HEK293 (cell line): ENCODE measurements at regions not wholly inside any gene's neighbourhood (a gene's known extent, or its start where the extent isn't known, plus 50 kb on each side); places are given as distances from the start of the nearest gene placed in this dataset.

Source experiments
- CTCF ChIA-PET: fragments of 350-600 bp; formaldehyde crosslinking; extraction: SDS; loops from one replicate; lab custom pipeline; 2021; ENCODE audit warnings: antibody characterized with exemption; lab: Yijun Ruan, JAX
- POLR2A ChIA-PET: fragments of 300-600 bp; formaldehyde crosslinking; extraction: SDS; loops from one replicate; lab custom pipeline; 2020; ENCODE audit warnings: antibody characterized with exemption, inconsistent platforms; lab: Yijun Ruan, JAX
- H3K27ac ChIP-seq: fragments of 200-500 bp; sonication (Bioruptor generic); 2 replicates; pipeline ENCODE4 v1.5.1; 2014; ENCODE audit warnings: low read depth, low read length, control low read depth, inconsistent platforms; ENCODE audit errors: extremely low read depth
- H3K36me3 ChIP-seq, 2 experiments: fragments of 200-500 bp in 1 of 2; sonication (Bioruptor generic) in 1 of 2; 1 replicate in 1 of 2; 2 replicates in 1 of 2; pipeline ENCODE4 v1.5.1; 2014 to 2017; ENCODE audit warnings: inconsistent platforms in 2 of 2, low read length in 2 of 2; ENCODE audit not compliant: control insufficient read depth in 2 of 2, insufficient read depth in 1 of 2
- H3K4me1 ChIP-seq: fragments of 200-500 bp; sonication (Bioruptor generic); 2 replicates; pipeline ENCODE4 v1.5.1; 2014; ENCODE audit warnings: mild to moderate bottlenecking, low read length, inconsistent platforms; ENCODE audit not compliant: control insufficient read depth, insufficient read depth
- H3K4me3 ChIP-seq: 2 replicates; pipeline ENCODE4 v1.5.1; 2011; ENCODE audit warnings: low read depth, mild to moderate bottlenecking, control low read depth, low read length, moderate library complexity
- H3K9me3 ChIP-seq: fragments of 200-500 bp; sonication (Bioruptor generic); 2 replicates; pipeline ENCODE4 v1.5.1; 2014; ENCODE audit warnings: low read depth, low read length, inconsistent platforms; ENCODE audit not compliant: control insufficient read depth, insufficient read depth
- SCRT2 ChIP-seq: fragments of 450-650 bp; formaldehyde crosslinking; IDR thresholded peaks from 2 replicates; pipeline ENCODE4 v1.5.1; 2016; ENCODE audit warnings: missing biosample characterization, missing genetic modification characterization
- TRIM28 ChIP-seq: IDR thresholded peaks from 2 replicates; pipeline ENCODE4 v1.6.1; 2011; ENCODE audit warnings: low read length, control low read depth, borderline replicate concordance
- ZBTB17 ChIP-seq: fragments of 450-650 bp; formaldehyde crosslinking; IDR thresholded peaks from 2 replicates; pipeline ENCODE4 v1.5.1; 2016; ENCODE audit warnings: missing biosample characterization, missing genetic modification characterization
- ZEB2 ChIP-seq: fragments of 450-650 bp; formaldehyde crosslinking; IDR thresholded peaks from 2 replicates; pipeline ENCODE4 v1.5.1; 2016; ENCODE audit warnings: missing biosample characterization, missing genetic modification characterization
- ZNF155 ChIP-seq: fragments of 450-650 bp; formaldehyde crosslinking; IDR thresholded peaks from 2 replicates; pipeline ENCODE4 v1.5.1; 2016; ENCODE audit warnings: missing biosample characterization, missing genetic modification characterization
- ZNF23 ChIP-seq: fragments of 450-650 bp; formaldehyde crosslinking; IDR thresholded peaks from 2 replicates; pipeline ENCODE4 v1.5.1; 2016; ENCODE audit warnings: missing biosample characterization, missing genetic modification characterization, borderline replicate concordance
- ZNF274 ChIP-seq, 2 experiments: fragments of 200-500 bp in 1 of 2; fragments of 450-650 bp in 1 of 2; sonication (Bioruptor generic) in 1 of 2; formaldehyde crosslinking in 1 of 2; IDR thresholded peaks; 2 replicates each; pipeline versions ENCODE4 v1.5.1 to v1.6.1; 2014 to 2016; ENCODE audit warnings: borderline replicate concordance in 1 of 2, inconsistent platforms in 1 of 2, low read length in 1 of 2, missing biosample characterization in 1 of 2, missing genetic modification characterization in 1 of 2
- ZNF292 ChIP-seq: fragments of 450-650 bp; formaldehyde crosslinking; IDR thresholded peaks from 2 replicates; pipeline ENCODE4 v1.5.1; 2016; ENCODE audit warnings: low read depth, missing biosample characterization, missing genetic modification characterization, borderline replicate concordance
- ZNF423 ChIP-seq: fragments of 450-650 bp; formaldehyde crosslinking; IDR thresholded peaks from 2 replicates; pipeline ENCODE4 v1.5.1; 2016; ENCODE audit warnings: missing biosample characterization, missing genetic modification characterization
- ZNF521 ChIP-seq: fragments of 450-650 bp; formaldehyde crosslinking; IDR thresholded peaks from 2 replicates; pipeline ENCODE4 v1.5.1; 2017; ENCODE audit warnings: missing biosample characterization, mild to moderate bottlenecking, missing genetic modification characterization
- ZNF610 ChIP-seq: fragments of 450-650 bp; formaldehyde crosslinking; IDR thresholded peaks from 2 replicates; pipeline ENCODE4 v1.5.1; 2016; ENCODE audit warnings: missing biosample characterization, missing genetic modification characterization, borderline replicate concordance
- ZNF654 ChIP-seq: fragments of 450-650 bp; formaldehyde crosslinking; IDR thresholded peaks from 2 replicates; pipeline ENCODE4 v1.5.1; 2016; ENCODE audit warnings: low read depth, missing biosample characterization, missing genetic modification characterization
- ZNF701 ChIP-seq: fragments of 450-650 bp; formaldehyde crosslinking; IDR thresholded peaks from 2 replicates; pipeline ENCODE4 v1.5.1; 2016; ENCODE audit warnings: missing biosample characterization, missing genetic modification characterization
- ZNF777 ChIP-seq: fragments of 450-650 bp; formaldehyde crosslinking; IDR thresholded peaks from 2 replicates; pipeline ENCODE4 v1.5.1; 2017; ENCODE audit warnings: missing biosample characterization, missing genetic modification characterization, borderline replicate concordance
- ZNF785 ChIP-seq: fragments of 450-650 bp; formaldehyde crosslinking; IDR thresholded peaks from 2 replicates; pipeline ENCODE4 v1.5.1; 2016; ENCODE audit warnings: missing biosample characterization, missing genetic modification characterization
- TF ChIP-seq, protein P1 (sequence below): fragments of 450-650 bp; formaldehyde crosslinking; IDR thresholded peaks from 2 replicates; pipeline ENCODE4 v1.5.1; 2016; ENCODE audit warnings: missing biosample characterization, missing genetic modification characterization
- TF ChIP-seq, protein P2 (sequence below): fragments of 450-650 bp; formaldehyde crosslinking; IDR thresholded peaks from 2 replicates; pipeline ENCODE4 v1.5.1; 2016; ENCODE audit warnings: missing biosample characterization, missing genetic modification characterization, borderline replicate concordance
- TF ChIP-seq, protein P3 (sequence below): sonication (generic); formaldehyde crosslinking; IDR thresholded peaks from 2 replicates; pipeline ENCODE4 v1.8.1; 2022; ENCODE audit warnings: mild to moderate bottlenecking, moderate library complexity, missing genetic modification reagents
- TF ChIP-seq, protein P4 (sequence below): fragments of 450-650 bp; formaldehyde crosslinking; IDR thresholded peaks from 2 replicates; pipeline ENCODE4 v1.5.1; 2016; ENCODE audit warnings: missing biosample characterization, missing genetic modification characterization
- TF ChIP-seq, protein P5 (sequence below): fragments of 450-650 bp; formaldehyde crosslinking; IDR thresholded peaks from 2 replicates; pipeline ENCODE4 v1.5.1; 2016; ENCODE audit warnings: missing biosample characterization, missing genetic modification characterization
- TF ChIP-seq, protein P6 (sequence below): fragments of 450-650 bp; formaldehyde crosslinking; IDR thresholded peaks from 2 replicates; pipeline ENCODE4 v1.5.1; 2017; ENCODE audit warnings: missing biosample characterization, missing genetic modification characterization
- TF ChIP-seq, protein P7 (sequence below): fragments of 450-650 bp; IDR thresholded peaks from 2 replicates; pipeline ENCODE4 v1.5.1; 2018; ENCODE audit warnings: missing biosample characterization, missing genetic modification characterization

DNA sequence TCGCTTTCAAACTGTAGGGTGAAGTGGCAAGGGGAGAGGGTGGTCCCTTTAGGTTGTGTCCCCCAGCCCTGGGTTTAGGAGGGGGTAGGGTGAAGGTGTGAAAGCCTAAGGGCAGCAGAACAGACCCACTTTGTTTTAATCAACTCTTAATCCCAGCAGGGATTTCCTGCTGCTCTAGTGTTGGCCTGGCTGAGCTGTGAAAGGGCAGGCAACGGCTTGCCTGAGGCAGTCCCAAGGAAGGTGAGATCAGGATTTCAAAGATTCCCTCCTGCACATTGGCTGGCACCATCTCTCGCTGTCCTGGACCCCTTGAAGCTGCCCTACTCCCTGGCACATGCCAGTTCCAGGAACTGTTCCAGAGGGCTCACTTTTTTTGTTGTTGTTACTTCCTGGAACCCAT lies 221.3 kb downstream of the INSC start:
- ChIA-PET CTCF (no interaction called here), POLR2A (no interaction called here)
- TF ChIP-seq, protein P1, sequence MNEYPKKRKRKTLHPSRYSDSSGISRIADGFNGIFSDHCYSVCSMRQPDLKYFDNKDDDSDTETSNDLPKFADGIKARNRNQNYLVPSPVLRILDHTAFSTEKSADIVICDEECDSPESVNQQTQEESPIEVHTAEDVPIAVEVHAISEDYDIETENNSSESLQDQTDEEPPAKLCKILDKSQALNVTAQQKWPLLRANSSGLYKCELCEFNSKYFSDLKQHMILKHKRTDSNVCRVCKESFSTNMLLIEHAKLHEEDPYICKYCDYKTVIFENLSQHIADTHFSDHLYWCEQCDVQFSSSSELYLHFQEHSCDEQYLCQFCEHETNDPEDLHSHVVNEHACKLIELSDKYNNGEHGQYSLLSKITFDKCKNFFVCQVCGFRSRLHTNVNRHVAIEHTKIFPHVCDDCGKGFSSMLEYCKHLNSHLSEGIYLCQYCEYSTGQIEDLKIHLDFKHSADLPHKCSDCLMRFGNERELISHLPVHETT (tag by site-specific recombination), result no peak
- no peak for TF ChIP-seq ZNF292 (tag by site-specific recombination)
- no peak for TF ChIP-seq ZNF423
- TF ChIP-seq ZNF785, result no peak
- TF ChIP-seq ZNF701 (tag by site-specific recombination), result no peak
- TF ChIP-seq, protein P2, sequence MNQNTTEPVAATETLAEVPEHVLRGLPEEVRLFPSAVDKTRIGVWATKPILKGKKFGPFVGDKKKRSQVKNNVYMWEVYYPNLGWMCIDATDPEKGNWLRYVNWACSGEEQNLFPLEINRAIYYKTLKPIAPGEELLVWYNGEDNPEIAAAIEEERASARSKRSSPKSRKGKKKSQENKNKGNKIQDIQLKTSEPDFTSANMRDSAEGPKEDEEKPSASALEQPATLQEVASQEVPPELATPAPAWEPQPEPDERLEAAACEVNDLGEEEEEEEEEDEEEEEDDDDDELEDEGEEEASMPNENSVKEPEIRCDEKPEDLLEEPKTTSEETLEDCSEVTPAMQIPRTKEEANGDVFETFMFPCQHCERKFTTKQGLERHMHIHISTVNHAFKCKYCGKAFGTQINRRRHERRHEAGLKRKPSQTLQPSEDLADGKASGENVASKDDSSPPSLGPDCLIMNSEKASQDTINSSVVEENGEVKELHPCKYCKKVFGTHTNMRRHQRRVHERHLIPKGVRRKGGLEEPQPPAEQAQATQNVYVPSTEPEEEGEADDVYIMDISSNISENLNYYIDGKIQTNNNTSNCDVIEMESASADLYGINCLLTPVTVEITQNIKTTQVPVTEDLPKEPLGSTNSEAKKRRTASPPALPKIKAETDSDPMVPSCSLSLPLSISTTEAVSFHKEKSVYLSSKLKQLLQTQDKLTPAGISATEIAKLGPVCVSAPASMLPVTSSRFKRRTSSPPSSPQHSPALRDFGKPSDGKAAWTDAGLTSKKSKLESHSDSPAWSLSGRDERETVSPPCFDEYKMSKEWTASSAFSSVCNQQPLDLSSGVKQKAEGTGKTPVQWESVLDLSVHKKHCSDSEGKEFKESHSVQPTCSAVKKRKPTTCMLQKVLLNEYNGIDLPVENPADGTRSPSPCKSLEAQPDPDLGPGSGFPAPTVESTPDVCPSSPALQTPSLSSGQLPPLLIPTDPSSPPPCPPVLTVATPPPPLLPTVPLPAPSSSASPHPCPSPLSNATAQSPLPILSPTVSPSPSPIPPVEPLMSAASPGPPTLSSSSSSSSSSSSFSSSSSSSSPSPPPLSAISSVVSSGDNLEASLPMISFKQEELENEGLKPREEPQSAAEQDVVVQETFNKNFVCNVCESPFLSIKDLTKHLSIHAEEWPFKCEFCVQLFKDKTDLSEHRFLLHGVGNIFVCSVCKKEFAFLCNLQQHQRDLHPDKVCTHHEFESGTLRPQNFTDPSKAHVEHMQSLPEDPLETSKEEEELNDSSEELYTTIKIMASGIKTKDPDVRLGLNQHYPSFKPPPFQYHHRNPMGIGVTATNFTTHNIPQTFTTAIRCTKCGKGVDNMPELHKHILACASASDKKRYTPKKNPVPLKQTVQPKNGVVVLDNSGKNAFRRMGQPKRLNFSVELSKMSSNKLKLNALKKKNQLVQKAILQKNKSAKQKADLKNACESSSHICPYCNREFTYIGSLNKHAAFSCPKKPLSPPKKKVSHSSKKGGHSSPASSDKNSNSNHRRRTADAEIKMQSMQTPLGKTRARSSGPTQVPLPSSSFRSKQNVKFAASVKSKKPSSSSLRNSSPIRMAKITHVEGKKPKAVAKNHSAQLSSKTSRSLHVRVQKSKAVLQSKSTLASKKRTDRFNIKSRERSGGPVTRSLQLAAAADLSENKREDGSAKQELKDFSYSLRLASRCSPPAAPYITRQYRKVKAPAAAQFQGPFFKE (tag by site-specific recombination), result no peak
- no peak for TF ChIP-seq ZNF777 (tag by site-specific recombination)
- TF ChIP-seq ZNF654 (tag by site-specific recombination), result no peak
- no peak for TF ChIP-seq ZNF155
- TF ChIP-seq, protein P3, sequence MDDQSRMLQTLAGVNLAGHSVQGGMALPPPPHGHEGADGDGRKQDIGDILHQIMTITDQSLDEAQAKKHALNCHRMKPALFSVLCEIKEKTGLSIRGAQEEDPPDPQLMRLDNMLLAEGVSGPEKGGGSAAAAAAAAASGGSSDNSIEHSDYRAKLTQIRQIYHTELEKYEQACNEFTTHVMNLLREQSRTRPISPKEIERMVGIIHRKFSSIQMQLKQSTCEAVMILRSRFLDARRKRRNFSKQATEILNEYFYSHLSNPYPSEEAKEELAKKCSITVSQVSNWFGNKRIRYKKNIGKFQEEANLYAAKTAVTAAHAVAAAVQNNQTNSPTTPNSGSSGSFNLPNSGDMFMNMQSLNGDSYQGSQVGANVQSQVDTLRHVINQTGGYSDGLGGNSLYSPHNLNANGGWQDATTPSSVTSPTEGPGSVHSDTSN, result no peak
- TF ChIP-seq ZNF521 (tag by site-specific recombination), result no peak
- TF ChIP-seq SCRT2 (tag by site-specific recombination), result no peak
- TF ChIP-seq, all 188 proteins: peak for 0

DNA sequence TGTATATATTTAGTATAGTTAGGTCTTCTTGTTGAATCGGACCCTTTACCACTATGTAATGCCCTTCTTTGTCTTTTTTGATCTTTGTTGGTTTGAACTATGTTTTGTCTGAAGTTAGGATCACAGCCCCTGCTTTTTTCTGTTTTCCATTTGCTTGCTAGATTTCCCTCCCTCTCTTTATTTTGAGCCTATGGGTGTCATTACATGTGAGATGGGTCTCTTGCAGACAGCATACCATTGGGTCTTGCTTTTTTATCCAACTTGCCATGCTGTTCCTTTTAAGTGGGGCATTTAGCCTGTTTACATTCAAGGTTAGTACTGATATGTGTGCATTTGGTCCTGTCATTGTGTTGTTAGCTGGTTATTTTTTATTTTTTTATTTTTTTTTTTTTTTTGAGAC lies 224.6 kb downstream of the INSC start:
- Histone ChIP-seq H3K4me1 (no peaks in the 10 kb centered on the region), H3K27ac (no peak overlapping the region), H3K4me3 (no peak overlapping the region), H3K36me3 (no peaks in the 10 kb centered on the region), H3K9me3 (no peaks in the 10 kb centered on the region)
- ChIA-PET CTCF (no interaction called here), POLR2A (no interaction called here)
- no peak for TF ChIP-seq ZEB2 (tag by site-specific recombination)
- TF ChIP-seq TRIM28, result peak; percentile 76; the same call in 1 of the 2 replicates
- TF ChIP-seq ZBTB17, result no peak
- no peak for TF ChIP-seq ZNF610 (tag by site-specific recombination)
- no peak for TF ChIP-seq ZNF23 (tag by site-specific recombination)
- TF ChIP-seq, protein P4, sequence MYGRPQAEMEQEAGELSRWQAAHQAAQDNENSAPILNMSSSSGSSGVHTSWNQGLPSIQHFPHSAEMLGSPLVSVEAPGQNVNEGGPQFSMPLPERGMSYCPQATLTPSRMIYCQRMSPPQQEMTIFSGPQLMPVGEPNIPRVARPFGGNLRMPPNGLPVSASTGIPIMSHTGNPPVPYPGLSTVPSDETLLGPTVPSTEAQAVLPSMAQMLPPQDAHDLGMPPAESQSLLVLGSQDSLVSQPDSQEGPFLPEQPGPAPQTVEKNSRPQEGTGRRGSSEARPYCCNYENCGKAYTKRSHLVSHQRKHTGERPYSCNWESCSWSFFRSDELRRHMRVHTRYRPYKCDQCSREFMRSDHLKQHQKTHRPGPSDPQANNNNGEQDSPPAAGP, result no peak
- TF ChIP-seq, protein P5, sequence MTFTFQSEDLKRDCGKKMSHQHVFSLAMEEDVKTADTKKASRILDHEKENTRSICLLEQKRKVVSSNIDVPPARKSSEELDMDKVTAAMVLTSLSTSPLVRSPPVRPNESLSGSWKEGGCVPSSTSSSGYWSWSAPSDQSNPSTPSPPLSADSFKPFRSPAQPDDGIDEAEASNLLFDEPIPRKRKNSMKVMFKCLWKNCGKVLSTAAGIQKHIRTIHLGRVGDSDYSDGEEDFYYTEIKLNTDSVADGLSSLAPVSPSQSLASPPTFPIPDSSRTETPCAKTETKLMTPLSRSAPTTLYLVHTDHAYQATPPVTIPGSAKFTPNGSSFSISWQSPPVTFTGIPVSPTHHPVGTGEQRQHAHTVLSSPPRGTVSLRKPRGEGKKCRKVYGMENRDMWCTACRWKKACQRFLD (tag by site-specific recombination), result no peak
- TF ChIP-seq, protein P6, sequence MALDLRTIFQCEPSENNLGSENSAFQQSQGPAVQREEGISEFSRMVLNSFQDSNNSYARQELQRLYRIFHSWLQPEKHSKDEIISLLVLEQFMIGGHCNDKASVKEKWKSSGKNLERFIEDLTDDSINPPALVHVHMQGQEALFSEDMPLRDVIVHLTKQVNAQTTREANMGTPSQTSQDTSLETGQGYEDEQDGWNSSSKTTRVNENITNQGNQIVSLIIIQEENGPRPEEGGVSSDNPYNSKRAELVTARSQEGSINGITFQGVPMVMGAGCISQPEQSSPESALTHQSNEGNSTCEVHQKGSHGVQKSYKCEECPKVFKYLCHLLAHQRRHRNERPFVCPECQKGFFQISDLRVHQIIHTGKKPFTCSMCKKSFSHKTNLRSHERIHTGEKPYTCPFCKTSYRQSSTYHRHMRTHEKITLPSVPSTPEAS (tag by site-specific recombination), result no peak
- TF ChIP-seq, protein P7, sequence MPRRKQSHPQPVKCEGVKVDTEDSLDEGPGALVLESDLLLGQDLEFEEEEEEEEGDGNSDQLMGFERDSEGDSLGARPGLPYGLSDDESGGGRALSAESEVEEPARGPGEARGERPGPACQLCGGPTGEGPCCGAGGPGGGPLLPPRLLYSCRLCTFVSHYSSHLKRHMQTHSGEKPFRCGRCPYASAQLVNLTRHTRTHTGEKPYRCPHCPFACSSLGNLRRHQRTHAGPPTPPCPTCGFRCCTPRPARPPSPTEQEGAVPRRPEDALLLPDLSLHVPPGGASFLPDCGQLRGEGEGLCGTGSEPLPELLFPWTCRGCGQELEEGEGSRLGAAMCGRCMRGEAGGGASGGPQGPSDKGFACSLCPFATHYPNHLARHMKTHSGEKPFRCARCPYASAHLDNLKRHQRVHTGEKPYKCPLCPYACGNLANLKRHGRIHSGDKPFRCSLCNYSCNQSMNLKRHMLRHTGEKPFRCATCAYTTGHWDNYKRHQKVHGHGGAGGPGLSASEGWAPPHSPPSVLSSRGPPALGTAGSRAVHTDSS, result no peak
- no peak for TF ChIP-seq ZNF274 (IDR thresholded peaks at IDR 0.05; ENCODE audit: low read length)
- TF ChIP-seq ZNF274 (tag by site-specific recombination; IDR thresholded peaks at IDR 0.05; ENCODE audit: borderline replicate concordance), result no peak

More for the DNA sequence above, 221.3 kb downstream of the INSC start:
- H3K36me3 ChIP-seq, result no peaks in the 10 kb centered on the region
- H3K27ac ChIP-seq, result no peak overlapping the region
- no peak overlapping the region for H3K4me3 ChIP-seq
- H3K4me1 ChIP-seq, result no peaks in the 10 kb centered on the region
- H3K9me3 ChIP-seq, result no peaks in the 10 kb centered on the region
